ENCODE measurements at regions not wholly inside any gene's neighbourhood (a gene's known extent, or its start where the extent isn't known, plus 50 kb on each side); places are given as distances from the start of the nearest gene placed in this dataset.

GRCh38 chr6:120993929-120994572, 340.2 kb downstream of the TBC1D32 start:
- no peak overlapping the region for H3K27ac ChIP-seq
- no peaks in the 10 kb centered on the region for H3K36me3 ChIP-seq
- no peaks in the 10 kb centered on the region for H3K27me3 ChIP-seq
- no peaks in the 10 kb centered on the region for H3K9me3 ChIP-seq
- intact Hi-C loops (cut with DNase I; ENCODE audit: low total_unique reads), result no loop called here
- no peak for TF ChIP-seq CTCF (IDR thresholded peaks at IDR 0.05)
- no peak overlapping the region for H3K4me3 ChIP-seq
- H3K4me1 ChIP-seq, result no peaks in the 10 kb centered on the region
- no peak for DNase-seq

- no peak overlapping the region for H3K4me3 ChIP-seq
- intact Hi-C loops (cut with DNase I; ENCODE audit: low total_unique reads), result no loop called here
- H3K9me3 ChIP-seq, result no peaks in the 10 kb centered on the region
- H3K27ac ChIP-seq, result no peak overlapping the region
- TF ChIP-seq CTCF (IDR thresholded peaks at IDR 0.05), result no peak
- H3K36me3 ChIP-seq, result no peaks in the 10 kb centered on the region
- DNase-seq, result no peak
- no peaks in the 10 kb centered on the region for H3K27me3 ChIP-seq
- H3K4me1 ChIP-seq, result no peaks in the 10 kb centered on the region
Measured at GRCh38 chr6:120992257-120992656, 342.0 kb downstream of the TBC1D32 start.

GRCh38 chr6:120990866-120991265, 343.4 kb downstream of the TBC1D32 start:
- DNase-seq, result no peak
- Histone ChIP-seq H3K9me3 (no peaks in the 10 kb centered on the region), H3K4me1 (no peaks in the 10 kb centered on the region), H3K27ac (no peak overlapping the region), H3K36me3 (no peaks in the 10 kb centered on the region), H3K27me3 (no peaks in the 10 kb centered on the region), H3K4me3 (no peak overlapping the region)
- intact Hi-C loops (cut with DNase I; ENCODE audit: low total_unique reads), result no loop called here
- TF ChIP-seq CTCF (IDR thresholded peaks at IDR 0.05), result no peak

- Histone ChIP-seq H3K4me1 (no peaks in the 10 kb centered on the region), H3K27me3 (no peaks in the 10 kb centered on the region), H3K4me3 (no peak overlapping the region), H3K9me3 (no peaks in the 10 kb centered on the region), H3K27ac (no peak overlapping the region), H3K36me3 (no peaks in the 10 kb centered on the region)
- no peak for DNase-seq
- TF ChIP-seq CTCF (IDR thresholded peaks at IDR 0.05), result no peak
- intact Hi-C loops (cut with DNase I; ENCODE audit: low total_unique reads), result no loop called here
Measured at GRCh38 chr6:120981835-120982234, 352.4 kb downstream of the TBC1D32 start.

- Histone ChIP-seq H3K9me3 (no peaks in the 10 kb centered on the region), H3K4me1 (no peaks in the 10 kb centered on the region), H3K4me3 (no peak overlapping the region), H3K27me3 (no peaks in the 10 kb centered on the region), H3K36me3 (no peaks in the 10 kb centered on the region), H3K27ac (no peak overlapping the region)
- intact Hi-C loops (cut with DNase I; ENCODE audit: low total_unique reads), result no loop called here
- no peak for DNase-seq
- TF ChIP-seq CTCF (IDR thresholded peaks at IDR 0.05), result no peak
Measured at GRCh38 chr6:120966321-120966720, 368.0 kb downstream of the TBC1D32 start.

- no peak for DNase-seq
- no peaks in the 10 kb centered on the region for H3K27me3 ChIP-seq
- H3K36me3 ChIP-seq, result no peaks in the 10 kb centered on the region
- no peak overlapping the region for H3K4me3 ChIP-seq
- no peak overlapping the region for H3K27ac ChIP-seq
- no peaks in the 10 kb centered on the region for H3K9me3 ChIP-seq
- intact Hi-C loops (cut with DNase I; ENCODE audit: low total_unique reads), result no loop called here
- H3K4me1 ChIP-seq, result no peaks in the 10 kb centered on the region
- TF ChIP-seq CTCF (IDR thresholded peaks at IDR 0.05), result no peak
Measured at GRCh38 chr6:120965814-120966213, 368.5 kb downstream of the TBC1D32 start.

Measured in tibial artery (tissue), 4 donors.